ENCODE measurements at regions not wholly inside any gene's neighbourhood (a gene's known extent, or its start where the extent isn't known, plus 50 kb on each side); places are given as distances from the start of the nearest gene placed in this dataset.

DNA sequence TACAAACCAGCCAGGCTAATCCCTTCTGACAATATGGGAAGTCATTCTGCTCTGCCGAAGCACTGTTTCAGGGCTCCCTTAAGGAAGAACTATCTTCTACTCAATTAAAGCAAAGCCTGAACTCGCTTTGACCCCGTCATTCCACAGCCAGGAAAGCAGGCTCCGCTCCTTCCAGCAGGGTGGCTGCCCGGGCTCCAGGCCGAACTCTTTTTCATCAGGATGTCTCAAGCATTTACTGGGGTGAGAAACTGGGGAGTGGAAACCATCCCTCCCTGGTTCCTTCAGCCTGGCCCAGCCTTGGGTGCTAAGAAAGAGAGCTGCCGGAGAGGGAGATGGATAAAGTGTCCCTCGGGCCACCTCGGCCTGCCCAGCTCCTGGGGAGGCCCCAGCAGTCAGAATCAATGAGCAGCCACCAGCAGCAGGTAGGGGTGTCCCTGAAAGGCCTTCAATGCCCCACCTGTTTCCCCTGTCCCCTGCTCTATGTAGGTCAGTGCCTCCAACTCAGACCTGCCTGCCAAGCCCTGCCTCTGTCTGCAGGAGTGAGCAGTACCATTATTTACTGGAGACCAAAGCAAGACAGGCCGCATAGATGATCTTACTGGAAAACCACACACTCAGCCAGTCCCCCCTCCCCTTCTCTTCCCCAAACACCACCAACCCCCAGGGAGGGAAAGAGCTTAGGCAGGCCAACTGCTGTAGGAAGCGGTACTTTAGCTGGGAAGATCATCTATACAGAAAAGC is 225.6 kb upstream of the TLE3 start:
- DNase-seq: peak; percentile 81

DNA sequence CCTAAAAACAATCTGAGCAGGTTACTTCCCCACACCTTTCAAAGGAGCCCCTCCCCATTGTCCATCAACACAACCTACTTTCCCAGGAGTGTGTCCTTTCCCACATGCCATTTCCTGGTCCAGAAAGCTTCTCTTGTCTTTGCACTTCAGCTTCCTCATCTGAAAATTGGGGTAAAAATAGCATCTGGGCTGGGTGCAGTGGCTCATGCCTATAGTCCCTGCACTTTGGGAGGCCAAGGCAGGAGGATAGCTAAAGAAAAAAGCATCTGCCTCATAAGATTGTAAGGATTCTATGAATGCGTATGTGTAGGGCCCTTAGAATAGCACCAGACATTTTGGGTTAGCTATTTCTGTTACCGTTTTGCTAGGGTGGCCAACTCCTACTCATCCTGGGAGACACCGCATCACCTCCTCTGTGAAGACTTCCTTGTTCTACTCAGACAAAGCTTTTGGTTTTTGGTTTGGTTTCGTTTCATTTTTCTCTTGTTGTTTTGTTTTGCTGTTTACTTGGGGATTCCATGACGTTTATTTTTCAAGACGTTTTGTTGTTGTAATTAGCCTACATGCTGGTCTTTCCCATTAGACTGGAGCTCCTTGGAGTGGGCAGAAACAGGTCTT is 224.4 kb upstream of the TLE3 start:
- no peak for DNase-seq

DNA sequence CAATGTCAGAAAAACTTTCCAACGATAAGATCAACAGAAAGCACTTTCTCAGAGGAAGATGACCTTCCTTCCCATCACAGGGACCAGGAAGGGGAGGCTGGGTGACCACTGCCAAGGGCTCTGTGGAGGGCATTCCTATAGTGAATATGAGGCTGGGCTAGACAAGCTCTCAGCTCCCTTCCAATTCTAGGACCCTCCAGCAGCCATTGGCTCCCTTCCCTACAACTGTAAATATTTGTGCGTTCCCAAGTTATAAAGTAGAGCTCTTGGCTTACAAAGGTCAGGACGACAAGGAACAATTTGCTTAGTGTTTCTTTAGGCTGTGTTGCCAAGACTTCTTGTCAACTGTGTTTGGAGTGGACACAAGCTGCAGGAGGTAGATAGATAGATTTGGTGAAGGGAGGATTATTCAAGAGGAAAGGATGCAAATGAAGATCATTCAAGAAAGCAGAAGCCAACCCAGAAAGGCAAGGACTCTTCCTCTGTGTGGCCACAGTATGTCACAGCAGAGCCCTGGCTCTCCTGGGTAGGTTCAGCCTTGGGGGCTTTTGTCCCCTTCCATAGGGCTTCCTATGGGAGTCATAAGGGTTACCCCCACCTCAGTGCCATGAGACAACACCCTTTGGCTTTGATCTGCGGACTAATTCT is 223.6 kb upstream of the TLE3 start:
- DNase-seq: peak; percentile 73

- DNase-seq: peak; percentile 46
Observed at GRCh38 chr15:70320482-70320881, 222.8 kb upstream of the TLE3 start.

DNA sequence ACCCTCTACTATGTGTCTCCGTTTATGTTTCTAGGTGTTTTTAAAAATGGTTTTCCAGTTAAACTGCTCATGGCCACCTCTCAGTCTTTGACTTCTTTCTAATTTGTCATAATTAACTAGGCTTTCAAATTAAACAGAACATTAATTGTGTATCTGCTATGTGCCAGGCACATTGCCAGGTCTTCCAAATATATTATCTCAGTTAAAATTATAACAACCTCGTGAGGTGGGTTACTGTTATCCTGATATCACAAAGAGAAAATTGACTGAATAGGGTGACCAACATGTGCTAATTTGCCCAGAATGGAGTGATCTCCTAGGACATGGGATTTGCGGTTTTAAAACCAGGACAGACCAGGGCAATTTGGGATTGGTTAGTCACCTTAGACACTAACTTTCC is 222.4 kb upstream of the TLE3 start:
- no peak for DNase-seq

DNA sequence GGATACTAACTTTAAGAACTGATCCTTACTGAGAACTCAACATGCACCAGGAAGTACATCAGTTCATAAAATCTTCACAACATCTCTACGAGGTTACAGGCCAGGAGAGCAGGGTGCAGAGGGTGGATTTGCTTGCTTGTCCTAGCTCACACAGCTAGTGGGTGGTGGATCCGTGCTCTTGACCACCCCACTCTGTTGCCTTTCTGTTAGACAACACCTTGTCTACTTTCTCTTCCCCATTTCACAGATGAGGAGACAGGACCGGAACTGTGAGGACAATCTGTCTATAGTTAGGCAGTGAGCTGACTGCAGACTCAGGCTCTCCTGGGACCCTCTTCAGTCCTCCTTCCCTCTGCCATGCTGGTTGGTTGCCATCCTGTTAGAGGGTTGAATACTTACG is 221.7 kb upstream of the TLE3 start:
- peak; percentile 35 for DNase-seq

DNA sequence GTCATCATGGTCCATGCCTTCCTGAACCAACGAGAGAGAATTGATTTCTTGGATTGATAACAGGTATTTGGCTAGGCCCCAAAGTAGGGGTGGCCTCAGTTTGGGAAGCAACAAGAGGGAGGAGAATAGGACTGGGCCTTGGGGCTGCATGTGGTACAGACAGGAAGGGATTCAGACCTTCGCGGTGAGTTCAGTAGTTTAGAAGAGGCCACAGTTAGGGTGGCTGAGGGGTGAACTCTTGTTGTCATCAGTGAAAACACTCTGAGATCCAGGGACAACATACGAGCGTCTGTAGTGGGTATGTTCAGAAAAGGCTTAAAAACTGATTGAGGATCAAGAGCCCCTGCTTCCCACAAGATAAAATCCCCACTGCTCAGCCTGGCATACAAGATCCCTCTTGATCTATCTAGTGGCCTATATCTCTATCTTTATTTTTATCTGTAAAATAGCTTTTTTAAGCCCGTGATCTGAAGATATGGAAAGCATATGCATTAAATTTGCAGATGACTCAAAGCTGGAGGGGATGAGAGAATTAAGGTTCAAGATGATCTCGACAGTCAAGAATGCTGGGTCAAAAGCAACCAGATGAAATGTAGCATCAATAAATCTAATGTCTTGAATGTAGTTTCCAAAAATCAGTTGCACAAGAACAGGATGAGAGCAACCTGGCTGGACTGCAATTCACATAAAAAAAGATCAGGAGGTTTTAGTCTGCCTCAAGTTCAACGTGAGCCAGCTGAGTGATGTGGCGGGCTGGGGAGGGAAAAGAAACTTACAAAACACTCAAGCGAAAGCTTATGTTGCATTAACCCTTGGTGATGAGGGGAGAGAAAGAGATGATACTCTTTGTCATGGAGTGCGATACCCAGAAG is 221.1 kb upstream of the TLE3 start:
- peak; percentile 98 for DNase-seq

DNA sequence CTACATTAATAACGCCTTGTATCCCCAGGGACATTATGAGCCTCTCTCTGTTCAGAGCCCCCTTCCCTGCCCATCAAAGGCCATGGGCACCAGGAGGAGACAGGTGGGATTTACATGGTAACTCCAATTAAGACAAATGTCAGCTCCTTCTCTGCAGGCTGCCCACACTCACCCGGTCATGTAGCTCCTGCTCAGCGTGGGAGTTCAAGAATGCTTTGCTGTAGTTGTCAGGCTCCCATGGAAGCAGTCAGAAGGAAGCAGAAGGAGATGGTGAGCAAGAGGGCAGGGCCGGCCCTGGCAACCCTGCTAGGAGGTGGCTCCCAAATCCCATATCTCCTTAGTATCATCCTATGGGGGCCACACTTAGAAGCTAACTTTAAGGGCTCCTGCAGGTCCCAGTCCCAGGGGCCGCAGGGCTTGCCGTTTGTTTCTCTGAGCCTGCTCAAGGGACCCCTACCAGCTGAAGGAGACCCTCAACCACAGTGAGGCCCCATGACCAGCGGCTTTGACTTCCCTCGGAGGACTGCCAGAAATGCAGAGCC is 218.4 kb upstream of the TLE3 start:
- no peak for DNase-seq

DNA sequence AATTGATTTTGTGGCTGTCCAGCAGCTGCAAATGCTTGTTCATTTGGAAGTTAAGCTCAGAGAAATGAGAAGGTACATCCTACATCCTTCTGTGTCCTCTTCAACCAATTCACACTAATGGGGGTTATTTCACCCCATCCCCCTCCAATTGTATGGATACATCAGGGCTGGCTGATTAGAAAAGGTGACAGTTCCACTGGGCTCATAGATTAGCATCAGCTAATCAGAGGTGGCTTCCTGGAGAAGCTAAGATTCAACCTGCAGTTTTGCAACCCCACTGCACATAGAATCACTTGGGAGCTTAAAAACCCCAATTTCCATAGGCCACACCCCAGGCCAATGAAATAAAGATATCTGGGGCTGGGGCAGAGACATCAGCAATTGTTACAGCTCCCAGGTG is 217.7 kb upstream of the TLE3 start:
- no peak for DNase-seq

DNA sequence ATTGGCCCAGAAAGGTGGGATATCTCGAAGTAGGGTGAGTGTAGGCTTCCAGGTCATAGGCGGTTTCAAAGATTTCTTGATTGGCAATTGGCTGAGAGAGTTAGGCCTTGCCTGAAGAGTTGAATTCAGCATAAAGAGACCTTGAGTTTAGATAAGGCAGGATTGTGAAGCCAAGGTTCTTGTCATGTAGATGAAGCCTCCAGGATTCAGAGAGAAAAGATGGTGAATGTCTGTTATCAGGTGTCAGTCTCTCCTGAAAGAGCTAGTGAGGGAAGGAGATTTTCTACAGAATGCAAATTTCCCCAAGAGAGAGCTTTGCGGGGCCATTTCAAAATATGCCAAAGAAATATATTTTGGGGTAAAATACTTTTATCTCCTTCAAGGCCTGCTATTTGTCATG is 217.0 kb upstream of the TLE3 start:
- DNase-seq: no peak

DNA sequence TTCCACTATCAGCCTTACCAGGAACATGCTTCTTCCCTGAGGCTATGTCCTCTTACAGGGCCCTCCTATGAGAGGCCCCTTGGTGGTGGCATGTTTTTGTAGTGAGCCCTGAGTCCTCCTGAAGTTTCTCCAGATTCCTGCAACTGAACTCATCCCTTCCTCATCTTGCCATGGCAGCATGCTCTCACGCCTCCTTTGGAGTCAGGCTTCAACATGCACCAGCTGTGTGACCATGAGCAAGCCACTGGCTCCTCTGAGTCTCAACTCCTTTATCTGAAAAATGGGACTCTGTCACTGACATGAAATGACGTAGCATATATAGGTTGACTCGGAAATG is 216.3 kb upstream of the TLE3 start:
- no peak for DNase-seq

DNA sequence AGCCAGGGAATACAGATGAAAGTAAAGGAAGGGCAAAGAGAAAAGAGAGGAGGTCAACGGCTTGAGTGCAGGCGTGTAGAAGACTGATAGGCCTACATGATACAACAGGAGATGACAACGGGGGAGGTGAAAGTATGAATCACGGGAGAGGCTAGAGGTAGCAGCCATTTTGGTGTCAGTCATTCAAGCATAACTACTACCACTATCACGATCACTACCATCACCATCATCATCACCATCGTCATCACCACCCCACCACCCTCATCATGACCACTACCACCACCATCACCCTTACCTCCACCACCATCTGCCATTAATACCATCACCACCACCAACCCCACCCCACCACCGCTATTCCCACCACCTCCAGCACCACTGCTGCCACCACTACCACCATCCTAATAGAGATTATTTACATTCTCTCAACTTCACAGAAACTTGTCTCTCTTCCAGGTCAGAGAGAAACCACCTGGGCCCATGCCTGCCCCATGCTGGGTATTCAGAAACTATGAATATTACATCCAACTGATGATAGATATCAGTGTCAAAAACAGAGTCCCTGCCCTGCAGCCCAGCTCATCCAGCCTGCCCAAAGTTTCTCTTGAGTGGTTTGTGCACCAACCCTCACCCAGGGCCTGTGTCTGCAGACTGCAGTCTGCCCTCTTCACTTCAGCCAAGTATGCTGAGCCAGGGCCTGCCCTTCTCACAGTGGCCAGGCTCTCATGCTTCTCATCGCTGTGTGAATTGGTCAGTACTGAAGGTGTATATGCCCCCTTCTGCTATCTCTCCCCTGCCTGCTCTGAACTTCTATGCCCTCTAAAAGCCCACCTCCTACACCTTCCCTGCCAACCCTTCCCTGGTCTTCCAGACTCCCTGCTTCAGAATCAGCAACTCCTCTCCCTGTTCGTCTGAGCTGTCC is 215.6 kb upstream of the TLE3 start:
- no peak for DNase-seq

DNA sequence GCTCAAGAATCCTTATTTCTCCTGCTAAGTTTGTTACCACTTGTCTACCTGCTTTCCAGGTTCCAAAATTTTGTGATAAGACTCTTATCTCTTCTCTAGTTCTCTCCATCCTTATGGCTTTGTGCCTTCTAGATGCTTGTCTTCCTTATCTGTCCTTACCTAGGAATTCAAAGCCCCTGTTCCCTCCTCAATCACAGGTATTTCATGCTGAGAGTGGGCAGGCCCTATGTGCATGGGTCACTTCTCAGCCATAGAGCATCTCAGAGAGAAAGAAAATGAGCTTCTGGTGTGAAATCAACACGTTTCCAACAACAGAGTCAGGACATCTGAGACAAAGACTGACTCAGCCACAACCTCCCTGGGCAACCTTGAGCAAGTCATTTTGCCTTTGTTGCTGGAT is 214.1 kb upstream of the TLE3 start:
- DNase-seq: no peak

DNA sequence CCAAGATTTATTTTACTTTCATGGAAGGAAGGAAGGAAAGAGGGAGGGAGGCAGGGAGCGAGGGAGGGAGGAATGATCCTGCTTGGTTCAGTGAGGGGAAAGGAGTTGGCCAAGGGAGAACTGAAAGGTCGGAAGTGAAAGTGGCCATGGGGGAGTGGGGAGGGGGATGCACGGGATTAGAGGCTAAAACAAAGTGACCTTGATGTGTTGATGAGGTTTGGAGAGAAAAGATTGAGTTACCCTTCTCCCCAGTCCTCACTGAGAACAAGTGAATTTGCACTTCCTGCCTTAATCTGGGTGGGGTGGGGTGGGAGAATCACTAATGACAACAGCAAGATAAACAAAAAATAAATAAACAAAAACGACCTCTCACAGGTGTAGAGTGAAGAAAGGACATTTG is 212.0 kb upstream of the TLE3 start:
- DNase-seq: no peak

DNA sequence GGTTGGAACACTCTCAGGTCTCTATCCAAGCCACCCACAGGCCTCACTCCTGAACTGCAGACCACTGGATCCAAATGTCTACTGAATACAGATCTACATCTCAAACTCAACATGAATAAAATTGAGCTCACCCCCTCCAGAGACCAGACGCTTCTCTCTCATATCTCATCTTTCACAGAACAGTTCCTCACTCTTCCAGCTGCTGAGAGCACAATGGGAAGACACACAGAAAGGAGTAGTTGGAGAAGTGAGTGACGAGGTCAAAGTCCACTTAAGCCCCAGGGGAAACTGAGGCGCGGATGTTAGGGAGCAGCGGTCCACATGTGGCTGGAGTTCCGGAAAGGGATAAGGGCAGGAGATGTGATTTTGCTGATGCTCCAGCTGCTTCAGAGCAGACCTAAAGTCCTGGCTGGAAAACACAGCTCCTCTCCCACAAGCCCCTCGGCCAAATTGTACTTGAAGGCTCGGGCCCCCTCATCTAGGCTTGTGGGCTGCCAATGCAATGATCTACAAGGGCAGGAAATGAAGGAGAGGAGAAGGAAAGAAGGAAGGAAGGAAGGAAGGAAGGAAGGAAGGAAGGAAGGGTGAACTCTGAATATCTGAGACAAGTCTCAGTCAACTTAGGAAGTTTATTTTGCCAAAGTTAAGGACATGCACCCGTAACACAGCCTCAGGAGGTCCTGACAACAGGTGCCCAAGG is 211.2 kb upstream of the TLE3 start:
- no peak for DNase-seq

DNA sequence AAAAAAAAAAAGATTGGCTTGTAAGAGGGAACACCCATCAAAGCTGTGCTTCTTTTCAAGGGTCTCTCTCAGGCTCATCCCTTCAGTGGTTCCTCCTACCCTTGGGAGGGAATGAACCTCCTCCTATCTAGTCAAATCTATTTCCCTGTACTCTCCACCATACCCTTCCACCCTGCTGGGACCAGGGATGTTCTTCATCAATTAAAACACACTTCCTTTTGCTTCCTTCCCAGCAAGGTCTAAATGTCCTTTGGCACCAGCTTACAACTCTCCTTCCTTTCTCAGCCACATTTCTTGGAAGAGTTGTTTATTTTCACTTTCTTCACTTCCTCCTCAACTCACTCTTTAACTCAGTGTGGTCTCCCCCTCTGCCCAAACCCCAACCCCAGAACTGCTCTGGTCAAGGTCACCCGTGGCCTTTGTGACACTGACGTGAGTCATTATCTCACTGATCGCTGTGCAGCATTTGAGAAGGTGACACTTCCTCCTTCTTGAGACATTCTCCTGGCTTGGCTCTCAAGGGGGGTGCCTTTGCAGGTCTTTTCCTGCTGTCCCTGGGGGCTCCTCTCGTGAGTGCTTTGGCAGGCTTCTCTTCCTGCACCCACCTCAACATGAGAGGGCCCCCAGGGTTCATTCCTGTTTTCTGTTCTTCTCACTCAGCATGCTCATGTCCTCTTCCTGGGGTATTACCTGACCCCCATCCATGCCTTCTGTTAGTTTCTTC is 210.5 kb upstream of the TLE3 start:
- DNase-seq: no peak

DNA sequence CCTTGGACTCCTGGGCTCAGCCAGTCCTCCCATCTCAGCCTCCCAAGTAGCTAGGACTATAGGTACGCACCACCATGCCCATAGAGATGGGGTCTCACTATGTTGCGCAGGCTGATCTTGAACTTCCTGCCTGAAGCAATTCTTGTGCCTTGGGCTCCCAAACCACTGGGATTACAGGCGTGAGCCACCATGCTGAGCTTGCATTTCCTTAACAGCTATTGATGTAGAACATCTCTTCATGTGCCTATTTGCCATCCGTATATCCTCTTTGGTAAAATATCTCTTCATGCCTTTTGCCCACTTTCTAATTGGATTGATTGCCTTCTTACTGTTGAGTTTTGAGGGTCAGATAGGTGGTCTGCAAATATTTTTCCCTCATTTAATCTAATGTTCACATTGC is 208.9 kb upstream of the TLE3 start:
- DNase-seq: no peak

- DNase-seq: no peak
Observed at GRCh38 chr15:70306081-70306480, 208.4 kb upstream of the TLE3 start.

DNA sequence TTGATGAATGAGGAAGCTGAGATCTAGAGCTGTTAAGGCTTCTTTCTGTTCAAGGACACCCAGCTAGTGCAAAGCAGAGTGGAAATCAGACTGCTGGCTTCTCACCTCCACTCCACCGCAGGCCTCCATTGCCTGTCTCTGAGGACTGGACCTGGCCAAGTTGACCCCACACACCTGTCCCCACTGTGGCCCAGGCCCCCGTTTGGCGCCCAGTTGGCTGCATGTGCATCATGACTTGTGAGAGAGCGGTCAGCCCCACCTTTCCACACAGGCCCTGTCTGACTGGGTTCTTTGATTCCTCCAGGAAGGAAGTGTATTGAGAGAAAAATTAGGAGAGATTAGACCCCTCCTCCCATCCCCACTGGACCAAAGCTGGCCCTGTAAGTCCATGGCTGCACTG is 206.3 kb upstream of the TLE3 start:
- no peak for DNase-seq

- DNase-seq: no peak
Observed at GRCh38 chr15:70302360-70302759, 204.6 kb upstream of the TLE3 start.

Data from skin of body (tissue), 1 donor.